ENCODE measurements at regions not wholly inside any gene's neighbourhood (a gene's known extent, or its start where the extent isn't known, plus 50 kb on each side); places are given as distances from the start of the nearest gene placed in this dataset.

- no peak for TF ChIP-seq CTCF (IDR thresholded peaks at IDR 0.05)
- no peak for TF ChIP-seq POLR2A (IDR thresholded peaks at IDR 0.05; ENCODE audit: low read depth)
These were observed 191.0 kb downstream of the HRH4 start for GRCh38 chr18:24651434-24651833.
